Tibial artery (tissue), 4 donors: ENCODE measurements at regions not wholly inside any gene's neighbourhood (a gene's known extent, or its start where the extent isn't known, plus 50 kb on each side); places are given as distances from the start of the nearest gene placed in this dataset.

Experiments used
- DNase-seq, 2 donors: peaks; one replicate each; pipeline ENCODE4 v3.0.0-alpha.2; 2019
- H3K27ac ChIP-seq, 2 donors: fragments of 200-600 bp; sonication (generic) in 1 of 2; 1 replicate in 1 of 2; 2 replicates in 1 of 2; pipeline ENCODE4 v1.5.1; 2018 to 2019; ENCODE audit warnings: mild to moderate bottlenecking in 1 of 2
- H3K27me3 ChIP-seq, 2 donors: fragments of 200-600 bp; sonication (generic) in 1 of 2; one replicate each; pipeline versions ENCODE4 v1.5.1 to v1.6.0; 2016 to 2019
- H3K36me3 ChIP-seq, 3 donors: fragments of 200-600 bp; sonication (generic) in 2 of 3; one replicate each; pipeline ENCODE4 v1.5.1; 2016 to 2019; ENCODE audit warnings: mild to moderate bottlenecking in 2 of 3
- H3K4me1 ChIP-seq, 4 donors: fragments of 200-600 bp; sonication (generic) in 2 of 4; 1 replicate in 3 of 4; 2 replicates in 1 of 4; pipeline ENCODE4 v1.5.1; 2016 to 2019
- H3K4me3 ChIP-seq, 2 donors: fragments of 200-600 bp; sonication (generic) in 1 of 2; 1 replicate in 1 of 2; 2 replicates in 1 of 2; pipeline ENCODE4 v1.5.1; 2018 to 2019; ENCODE audit warnings: mild to moderate bottlenecking in 2 of 2
- H3K9me3 ChIP-seq, 3 donors: fragments of 200-600 bp; sonication (generic) in 1 of 3; one replicate each; pipeline ENCODE4 v1.5.1; 2016 to 2019
- intact Hi-C: fragments of 100-400 bp; cut with DNase I; formaldehyde crosslinking; loops from one replicate; pipeline ENCODE4 v1.15.0; 2023; ENCODE audit warnings: low total_unique reads
- TF ChIP-seq, protein P1 (sequence below), 2 experiments: fragments of 200-600 bp in 1 of 2; fragments of 450-650 bp in 1 of 2; IDR thresholded peaks; one replicate each; pipeline ENCODE4 v1.5.1; 2017 to 2019; ENCODE audit warnings: antibody characterized with exemption in 2 of 2, mild to moderate bottlenecking in 1 of 2, moderate library complexity in 1 of 2

DNA sequence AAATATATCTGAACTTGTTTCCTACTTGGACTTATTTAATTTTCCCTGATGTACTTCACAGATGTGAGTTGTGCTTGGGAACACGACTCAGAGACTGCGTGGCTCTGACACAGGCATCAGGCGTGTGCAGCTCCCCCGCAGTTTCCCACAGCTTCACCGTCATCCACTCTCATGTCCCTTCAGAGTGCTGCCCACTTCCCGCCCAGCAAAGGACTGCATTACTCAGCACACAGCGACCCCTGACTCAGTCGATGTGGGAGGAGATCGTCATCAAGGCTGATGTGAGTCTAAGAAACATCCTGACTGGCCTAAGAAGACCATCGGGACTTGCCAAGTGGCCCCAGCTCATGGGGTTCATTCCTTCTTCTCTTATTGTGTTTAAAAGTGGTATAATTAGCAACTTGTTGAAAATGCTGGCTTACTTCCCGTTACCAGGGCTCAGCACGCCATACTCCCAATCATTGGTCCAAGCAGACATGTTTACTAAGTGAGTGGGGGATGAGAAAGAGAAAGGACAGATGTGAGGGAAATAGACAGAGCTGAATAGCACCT is 539.4 kb upstream of the JARID2 start:
- DNase-seq, result peak; percentile 26 to 73

DNA sequence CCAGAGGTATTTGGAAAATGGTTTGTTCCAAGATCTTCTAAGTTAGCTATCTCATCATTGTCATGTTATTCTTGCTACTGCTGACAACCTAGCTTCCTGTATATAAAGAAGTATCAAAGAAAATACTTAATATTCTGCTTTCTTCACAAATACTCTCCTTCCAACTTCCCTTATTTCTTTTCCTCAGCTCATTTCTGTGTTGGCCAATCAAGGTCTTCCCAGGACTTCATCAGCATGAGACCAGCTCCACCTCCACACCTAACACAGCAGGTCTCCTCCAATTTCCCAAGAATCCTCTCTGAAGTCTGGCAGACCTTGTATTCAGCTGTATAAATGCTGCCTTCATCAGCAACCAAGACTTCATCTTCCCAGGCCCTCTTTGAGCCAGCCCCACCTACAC is 538.6 kb upstream of the JARID2 start:
- H3K36me3 ChIP-seq, result no peaks in the 10 kb centered on the region
- intact Hi-C loops, result no loop called here
- no peak overlapping the region for H3K4me3 ChIP-seq
- no peak overlapping the region for H3K27ac ChIP-seq
- TF ChIP-seq, protein P1, sequence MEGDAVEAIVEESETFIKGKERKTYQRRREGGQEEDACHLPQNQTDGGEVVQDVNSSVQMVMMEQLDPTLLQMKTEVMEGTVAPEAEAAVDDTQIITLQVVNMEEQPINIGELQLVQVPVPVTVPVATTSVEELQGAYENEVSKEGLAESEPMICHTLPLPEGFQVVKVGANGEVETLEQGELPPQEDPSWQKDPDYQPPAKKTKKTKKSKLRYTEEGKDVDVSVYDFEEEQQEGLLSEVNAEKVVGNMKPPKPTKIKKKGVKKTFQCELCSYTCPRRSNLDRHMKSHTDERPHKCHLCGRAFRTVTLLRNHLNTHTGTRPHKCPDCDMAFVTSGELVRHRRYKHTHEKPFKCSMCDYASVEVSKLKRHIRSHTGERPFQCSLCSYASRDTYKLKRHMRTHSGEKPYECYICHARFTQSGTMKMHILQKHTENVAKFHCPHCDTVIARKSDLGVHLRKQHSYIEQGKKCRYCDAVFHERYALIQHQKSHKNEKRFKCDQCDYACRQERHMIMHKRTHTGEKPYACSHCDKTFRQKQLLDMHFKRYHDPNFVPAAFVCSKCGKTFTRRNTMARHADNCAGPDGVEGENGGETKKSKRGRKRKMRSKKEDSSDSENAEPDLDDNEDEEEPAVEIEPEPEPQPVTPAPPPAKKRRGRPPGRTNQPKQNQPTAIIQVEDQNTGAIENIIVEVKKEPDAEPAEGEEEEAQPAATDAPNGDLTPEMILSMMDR (IDR thresholded peaks at IDR 0.05), result no peak
- no peak for DNase-seq
- peaks cover 0 to 17% (median 3%) of the 10 kb centered on the region in 4 donors for H3K4me1 ChIP-seq
- H3K9me3 ChIP-seq, result no peaks in the 10 kb centered on the region
- H3K27me3 ChIP-seq, result no peaks in the 10 kb centered on the region

More for the DNA sequence above, 539.4 kb upstream of the JARID2 start:
- Histone ChIP-seq H3K27ac (peak overlapping the region; percentile 10 to 33), H3K27me3 (no peaks in the 10 kb centered on the region), H3K9me3 (no peaks in the 10 kb centered on the region), H3K4me1 (peaks cover 0 to 17% (median 3%) of the 10 kb centered on the region in 4 donors), H3K4me3 (no peak overlapping the region), H3K36me3 (no peaks in the 10 kb centered on the region)
- TF ChIP-seq, protein P1 (IDR thresholded peaks at IDR 0.05), result no peak
- intact Hi-C loops, result no loop called here

DNA sequence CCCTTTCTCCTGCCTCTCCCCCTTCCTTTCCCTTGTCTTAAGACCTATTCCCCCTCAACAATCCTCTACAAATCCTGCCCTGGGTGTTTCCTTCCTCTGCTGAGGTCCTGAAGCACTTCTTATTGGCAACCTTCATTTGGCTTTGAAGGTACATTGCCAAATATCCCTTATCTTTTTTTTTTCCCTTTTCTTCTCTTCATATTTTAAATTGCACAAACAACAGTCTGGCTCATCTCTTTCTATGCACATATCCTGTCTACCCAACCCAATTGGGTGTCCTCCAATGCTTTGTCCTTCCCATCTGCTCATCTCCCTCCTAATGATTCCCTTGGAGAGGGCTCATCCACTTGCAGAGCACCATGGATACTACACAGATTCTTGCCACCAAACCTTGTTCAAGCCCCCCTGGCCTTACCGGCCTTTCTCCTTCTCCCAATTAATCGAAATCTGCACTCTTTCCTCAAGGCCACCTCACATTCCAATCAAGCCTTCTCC is 537.9 kb upstream of the JARID2 start:
- H3K4me1 ChIP-seq, result peaks cover 0 to 17% (median 3%) of the 10 kb centered on the region in 4 donors
- H3K9me3 ChIP-seq, result no peaks in the 10 kb centered on the region
- no peaks in the 10 kb centered on the region for H3K36me3 ChIP-seq
- TF ChIP-seq, protein P1 (IDR thresholded peaks at IDR 0.05), result no peak
- DNase-seq, result no peak
- H3K27ac ChIP-seq, result no peak overlapping the region
- H3K27me3 ChIP-seq, result no peaks in the 10 kb centered on the region
- intact Hi-C loops, result no loop called here
- no peak overlapping the region for H3K4me3 ChIP-seq

DNA sequence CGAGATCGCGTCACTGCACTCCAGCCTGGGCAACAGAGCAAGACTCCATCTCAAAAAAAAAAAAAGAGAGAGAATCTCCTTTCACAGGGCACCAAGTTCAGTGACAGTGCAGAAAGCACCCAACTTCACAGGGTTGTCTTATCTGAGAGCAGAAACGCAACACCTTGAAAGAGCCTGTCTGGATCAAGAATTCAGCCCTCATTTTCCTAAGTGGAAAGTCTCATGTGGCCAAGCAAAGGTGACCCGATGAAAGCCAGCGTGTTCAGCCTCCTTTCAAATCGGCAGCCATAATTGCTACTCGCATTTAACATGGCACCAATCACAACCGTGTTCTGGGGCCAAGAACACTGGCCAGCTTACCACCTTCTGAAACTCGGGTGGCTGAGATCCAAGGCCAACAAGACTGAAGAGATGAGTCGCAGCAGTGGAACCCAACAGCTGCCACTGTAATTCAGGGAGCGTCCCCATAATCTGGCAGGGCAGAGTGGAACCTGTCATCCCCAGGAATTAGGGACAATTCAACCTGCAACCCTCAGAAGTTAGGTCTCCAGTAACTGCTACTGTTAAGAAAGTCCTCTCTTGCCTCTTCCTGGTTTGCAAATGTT is 536.7 kb upstream of the JARID2 start:
- TF ChIP-seq, protein P1 (IDR thresholded peaks at IDR 0.05), result no peak
- Histone ChIP-seq H3K27me3 (no peaks in the 10 kb centered on the region), H3K4me3 (no peak overlapping the region), H3K9me3 (no peaks in the 10 kb centered on the region), H3K4me1 (peaks cover 0 to 17% (median 3%) of the 10 kb centered on the region in 4 donors), H3K27ac (no peak overlapping the region), H3K36me3 (no peaks in the 10 kb centered on the region)
- intact Hi-C loops, result no loop called here
- DNase-seq, result no peak

DNA sequence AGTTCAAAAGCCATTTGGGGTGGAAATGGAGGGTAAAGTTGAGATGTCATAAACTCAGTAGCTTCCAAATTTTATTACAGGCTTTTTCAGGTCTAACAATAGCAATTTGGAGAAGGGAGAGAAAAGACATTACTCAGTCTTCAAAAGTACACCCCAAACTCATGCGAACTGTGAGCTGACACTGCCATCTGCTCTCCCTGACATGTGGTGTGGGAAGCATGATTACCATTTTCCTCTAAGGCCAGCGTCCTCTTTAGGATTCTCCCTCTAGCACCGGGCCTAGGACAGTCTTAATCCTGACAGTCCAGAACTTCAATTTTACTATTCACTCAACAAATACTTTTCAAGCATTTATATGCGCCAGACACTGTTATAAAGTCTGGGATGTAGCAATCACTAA is 536.0 kb upstream of the JARID2 start:
- intact Hi-C loops, result no loop called here
- no peaks in the 10 kb centered on the region for H3K36me3 ChIP-seq
- no peak overlapping the region for H3K4me3 ChIP-seq
- TF ChIP-seq, protein P1 (IDR thresholded peaks at IDR 0.05), result no peak
- no peak overlapping the region for H3K27ac ChIP-seq
- no peaks in the 10 kb centered on the region for H3K9me3 ChIP-seq
- H3K4me1 ChIP-seq, result peaks cover 0 to 17% (median 3%) of the 10 kb centered on the region in 4 donors
- H3K27me3 ChIP-seq, result no peaks in the 10 kb centered on the region
- no peak for DNase-seq
